ENCODE measurements at regions not wholly inside any gene's neighbourhood (a gene's known extent, or its start where the extent isn't known, plus 50 kb on each side); places are given as distances from the start of the nearest gene placed in this dataset.

- no peak overlapping the region for H3K27ac ChIP-seq
- ATAC-seq (no peak), DNase-seq (no peak)
- H3K4me1 ChIP-seq, result no peaks in the 10 kb centered on the region
- no peak overlapping the region for H3K4me3 ChIP-seq
- H3K9me3 ChIP-seq, result no peaks in the 10 kb centered on the region
- TF ChIP-seq POLR2A (IDR thresholded peaks at IDR 0.05), result no peak
- no peak for TF ChIP-seq CTCF (IDR thresholded peaks at IDR 0.05)
- intact Hi-C loops (cut with DNase I), result no loop called here
- no peaks in the 10 kb centered on the region for H3K27me3 ChIP-seq
- H3K36me3 ChIP-seq, result no peaks in the 10 kb centered on the region
- 79% methylated on average over 2 of the region's 4 CpGs for WGBS (ENCODE audit: insufficient coverage, low coverage, low lambda C conversion rate, missing lambda C conversion rate)
These were observed 182.6 kb downstream of the ARRDC4 start for GRCh38 chr15:98143116-98143515.

GRCh38 chr15:98144388-98144787, 183.9 kb downstream of the ARRDC4 start:
- intact Hi-C loops (cut with DNase I), result no loop called here
- H3K27ac ChIP-seq, result no peak overlapping the region
- no peaks in the 10 kb centered on the region for H3K27me3 ChIP-seq
- TF ChIP-seq POLR2A (IDR thresholded peaks at IDR 0.05) (no peak), CTCF (IDR thresholded peaks at IDR 0.05) (no peak)
- DNase-seq, result no peak
- no peaks in the 10 kb centered on the region for H3K4me1 ChIP-seq
- 59% methylated on average over 2 of the region's 2 CpGs for WGBS (ENCODE audit: insufficient coverage, low coverage, low lambda C conversion rate, missing lambda C conversion rate)
- H3K36me3 ChIP-seq, result no peaks in the 10 kb centered on the region
- ATAC-seq, result no peak
- H3K9me3 ChIP-seq, result no peaks in the 10 kb centered on the region
- no peak overlapping the region for H3K4me3 ChIP-seq

- TF ChIP-seq POLR2A (IDR thresholded peaks at IDR 0.05), result no peak
- no peak for TF ChIP-seq CTCF (IDR thresholded peaks at IDR 0.05)
- H3K4me1 ChIP-seq, result no peaks in the 10 kb centered on the region
- H3K27ac ChIP-seq, result no peak overlapping the region
- H3K9me3 ChIP-seq, result no peaks in the 10 kb centered on the region
- no peak for DNase-seq
- intact Hi-C loops (cut with DNase I), result no loop called here
- no peaks in the 10 kb centered on the region for H3K36me3 ChIP-seq
- no peak overlapping the region for H3K4me3 ChIP-seq
- WGBS (ENCODE audit: insufficient coverage, low coverage, low lambda C conversion rate, missing lambda C conversion rate), result 65% methylated on average over 16 of the region's 17 CpGs
- no peaks in the 10 kb centered on the region for H3K27me3 ChIP-seq
- no peak for ATAC-seq
These were observed 185.7 kb downstream of the ARRDC4 start for GRCh38 chr15:98146031-98146820.

GRCh38 chr15:98147415-98147814, 186.9 kb downstream of the ARRDC4 start:
- Histone ChIP-seq H3K4me1 (no peaks in the 10 kb centered on the region), H3K27me3 (no peaks in the 10 kb centered on the region), H3K27ac (no peak overlapping the region), H3K9me3 (no peaks in the 10 kb centered on the region), H3K4me3 (no peak overlapping the region), H3K36me3 (no peaks in the 10 kb centered on the region)
- DNase-seq (no peak), ATAC-seq (no peak)
- TF ChIP-seq POLR2A (IDR thresholded peaks at IDR 0.05) (no peak), CTCF (IDR thresholded peaks at IDR 0.05) (no peak)
- WGBS (ENCODE audit: insufficient coverage, low coverage, low lambda C conversion rate, missing lambda C conversion rate), result 43% methylated on average over 4 of the region's 5 CpGs
- intact Hi-C loops (cut with DNase I), result no loop called here
